Neural cell (in vitro differentiated cells): ENCODE measurements at regions not wholly inside any gene's neighbourhood (a gene's known extent, or its start where the extent isn't known, plus 50 kb on each side); places are given as distances from the start of the nearest gene placed in this dataset.

Source experiments
- H2AFZ ChIP-seq: fragments of 200-600, 300-800 bp; sonication (generic), shearing (Covaris generic); 2 replicates; pipeline ENCODE4 v1.6.0; 2014; ENCODE audit warnings: low read depth, mild to moderate bottlenecking, antibody characterized with exemption, low read length, moderate library complexity
- H3F3A ChIP-seq: fragments of 200-600 bp; shearing (Covaris generic); 2 replicates; pipeline ENCODE4 v1.6.1; 2016; ENCODE audit warnings: mild to moderate bottlenecking, moderate library complexity, mixed read lengths, antibody characterized with exemption, low read length; ENCODE audit not compliant: insufficient read depth, poor library complexity, severe bottlenecking
- H3K27ac ChIP-seq: fragments of 200-600, 300-800 bp; sonication (generic), shearing (Covaris generic); 2 replicates; pipeline ENCODE4 v1.5.1; 2014; ENCODE audit warnings: mild to moderate bottlenecking, low read length, moderate library complexity
- H3K27me3 ChIP-seq: fragments of 300-800, 200-600 bp; sonication (generic), shearing (Covaris generic); 2 replicates; pipeline ENCODE4 v1.6.0; 2014; ENCODE audit warnings: mild to moderate bottlenecking, low read depth, low read length, moderate library complexity; ENCODE audit not compliant: insufficient read depth
- H3K36me3 ChIP-seq: fragments of 300-800, 200-600 bp; sonication (generic), shearing (Covaris generic); 2 replicates; pipeline ENCODE4 v1.5.1; 2014; ENCODE audit warnings: mild to moderate bottlenecking, antibody characterized with exemption, low read length, moderate library complexity; ENCODE audit not compliant: insufficient read depth
- H3K4me2 ChIP-seq: fragments of 300-800, 200-600 bp; sonication (generic), shearing (Covaris generic); 2 replicates; pipeline ENCODE4 v1.6.0; 2014; ENCODE audit warnings: mild to moderate bottlenecking, low read length
- H3K4me3 ChIP-seq: fragments of 300-800, 200-600 bp; sonication (generic), shearing (Covaris generic); 2 replicates; pipeline ENCODE4 v1.5.1; 2014; ENCODE audit warnings: mild to moderate bottlenecking, low read length, moderate library complexity
- H3K79me2 ChIP-seq: fragments of 200-600 bp; shearing (Covaris generic); replicated peaks from 2 replicates; pipeline ENCODE4 v1.6.0; 2014; ENCODE audit warnings: mild to moderate bottlenecking, low read length, moderate library complexity; ENCODE audit not compliant: insufficient read depth
- H3K9ac ChIP-seq: fragments of 300-800, 200-600 bp; sonication (generic), shearing (Covaris generic); 2 replicates; pipeline ENCODE4 v1.6.1; 2016; ENCODE audit warnings: mild to moderate bottlenecking, low read length, mixed read lengths
- H3K9me2 ChIP-seq: fragments of 200-600 bp; shearing (Covaris generic); 2 replicates; pipeline ENCODE4 v1.6.1; 2016; ENCODE audit warnings: mild to moderate bottlenecking, low read length, mixed read lengths; ENCODE audit not compliant: insufficient read depth
- H3K9me3 ChIP-seq: fragments of 200-600, 300-800 bp; sonication (generic), shearing (Covaris generic); 2 replicates; pipeline ENCODE4 v1.6.1; 2016; ENCODE audit warnings: mild to moderate bottlenecking, mixed run types, low read length, moderate library complexity, mixed read lengths
- H4K20me1 ChIP-seq: fragments of 200-600 bp; shearing (Covaris generic); 2 replicates; pipeline ENCODE4 v1.6.1; 2016; ENCODE audit warnings: mild to moderate bottlenecking, mixed run types; ENCODE audit not compliant: insufficient read depth
- EP300 ChIP-seq: fragments of 450-650 bp; conservative IDR thresholded peaks from 2 replicates; pipeline ENCODE4 v1.6.1; 2014; ENCODE audit warnings: antibody characterized with exemption, mild to moderate bottlenecking, moderate library complexity; ENCODE audit not compliant: poor library complexity, severe bottlenecking
- EZH2 ChIP-seq: fragments of 200-600, 300-800 bp; shearing (Covaris generic), sonication (generic); IDR thresholded peaks from 2 replicates; pipeline ENCODE4 v1.6.1; 2014; ENCODE audit warnings: antibody characterized with exemption, low read length, borderline replicate concordance, mild to moderate bottlenecking; ENCODE audit not compliant: insufficient read depth, poor library complexity, severe bottlenecking
- MXI1 ChIP-seq: fragments of 450-650 bp; conservative IDR thresholded peaks from 2 replicates; pipeline ENCODE4 v1.6.1; 2014; ENCODE audit warnings: antibody characterized with exemption, mild to moderate bottlenecking; ENCODE audit not compliant: poor library complexity, severe bottlenecking
- POLR2AphosphoS5 ChIP-seq: IDR thresholded peaks from 2 replicates; pipeline ENCODE4 v1.6.1; 2012
- RAD21 ChIP-seq: fragments of 450-650 bp; conservative IDR thresholded peaks from 2 replicates; pipeline ENCODE4 v1.6.1; 2014; ENCODE audit warnings: antibody characterized with exemption, mild to moderate bottlenecking, moderate library complexity
- SMC3 ChIP-seq: fragments of 450-650 bp; conservative IDR thresholded peaks from 2 replicates; pipeline ENCODE4 v1.6.1; 2014; ENCODE audit warnings: antibody characterized with exemption, mild to moderate bottlenecking, moderate library complexity; ENCODE audit not compliant: poor library complexity
- TAF1 ChIP-seq: IDR thresholded peaks from 2 replicates; pipeline ENCODE4 v1.6.1; 2012; ENCODE audit warnings: low read depth
- TF ChIP-seq, protein P1 (sequence below): IDR thresholded peaks from 2 replicates; pipeline ENCODE4 v1.6.1; 2012; ENCODE audit warnings: borderline replicate concordance
- TF ChIP-seq, protein P2 (sequence below): fragments of 450-650 bp; IDR thresholded peaks from 2 replicates; pipeline ENCODE4 v1.5.1; 2014; ENCODE audit warnings: antibody characterized with exemption, mild to moderate bottlenecking, moderate library complexity; ENCODE audit not compliant: poor library complexity, severe bottlenecking

DNA sequence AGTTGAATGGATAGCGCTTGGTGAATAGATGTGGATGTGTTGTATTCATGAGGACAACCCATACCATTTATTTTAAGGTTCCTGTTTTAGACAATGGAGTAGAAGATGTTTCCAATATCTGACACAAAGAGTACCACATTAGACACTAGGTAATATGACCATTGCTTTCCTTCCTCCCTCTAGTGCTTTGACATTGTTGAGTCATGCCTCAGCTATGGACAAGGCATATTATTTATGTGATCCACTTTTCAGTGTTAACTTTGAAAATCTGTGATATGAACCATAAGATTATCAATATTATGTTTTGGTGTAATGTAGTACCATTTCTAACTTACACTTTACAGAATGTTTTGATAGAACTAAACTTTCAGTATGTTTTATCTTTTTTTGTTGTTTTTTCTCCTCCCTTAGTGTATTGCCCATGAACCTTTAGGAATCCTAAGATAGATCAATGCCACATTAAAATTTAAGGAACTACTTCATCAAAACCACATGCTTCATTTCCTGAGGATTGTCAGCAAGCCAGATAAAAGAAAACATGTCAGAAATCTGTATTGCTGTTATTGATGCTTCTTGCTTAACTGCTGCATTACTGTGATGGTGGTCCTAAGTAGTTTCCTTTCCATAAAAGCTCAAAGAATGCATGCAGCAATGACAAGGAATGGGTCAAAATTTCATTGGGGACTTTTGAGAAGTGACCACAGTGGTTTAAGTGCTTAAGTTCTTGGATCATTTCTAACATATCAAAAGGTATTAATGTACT is 105.0 kb downstream of the PCDH7 start:
- H4K20me1 ChIP-seq, result no peaks in the 10 kb centered on the region
- H3K27me3 ChIP-seq, result no peaks in the 10 kb centered on the region
- H3K36me3 ChIP-seq, result no peaks in the 10 kb centered on the region
- no peak overlapping the region for H3K9ac ChIP-seq
- H3K79me2 ChIP-seq, result peaks cover 3% of the 10 kb centered on the region
- no peak overlapping the region for H2AFZ ChIP-seq
- H3K4me2 ChIP-seq, result no peak overlapping the region
- no peaks in the 10 kb centered on the region for H3K9me3 ChIP-seq
- H3K27ac ChIP-seq, result no peak overlapping the region
- no peaks in the 10 kb centered on the region for H3K9me2 ChIP-seq
- H3F3A ChIP-seq, result peaks cover 4% of the 10 kb centered on the region
- H3K4me3 ChIP-seq, result no peak overlapping the region
- TF ChIP-seq EZH2, result no peak
- no peak for TF ChIP-seq POLR2AphosphoS5
- no peak for TF ChIP-seq MXI1
- TF ChIP-seq SMC3, result no peak
- no peak for TF ChIP-seq EP300
- TF ChIP-seq, protein P1, sequence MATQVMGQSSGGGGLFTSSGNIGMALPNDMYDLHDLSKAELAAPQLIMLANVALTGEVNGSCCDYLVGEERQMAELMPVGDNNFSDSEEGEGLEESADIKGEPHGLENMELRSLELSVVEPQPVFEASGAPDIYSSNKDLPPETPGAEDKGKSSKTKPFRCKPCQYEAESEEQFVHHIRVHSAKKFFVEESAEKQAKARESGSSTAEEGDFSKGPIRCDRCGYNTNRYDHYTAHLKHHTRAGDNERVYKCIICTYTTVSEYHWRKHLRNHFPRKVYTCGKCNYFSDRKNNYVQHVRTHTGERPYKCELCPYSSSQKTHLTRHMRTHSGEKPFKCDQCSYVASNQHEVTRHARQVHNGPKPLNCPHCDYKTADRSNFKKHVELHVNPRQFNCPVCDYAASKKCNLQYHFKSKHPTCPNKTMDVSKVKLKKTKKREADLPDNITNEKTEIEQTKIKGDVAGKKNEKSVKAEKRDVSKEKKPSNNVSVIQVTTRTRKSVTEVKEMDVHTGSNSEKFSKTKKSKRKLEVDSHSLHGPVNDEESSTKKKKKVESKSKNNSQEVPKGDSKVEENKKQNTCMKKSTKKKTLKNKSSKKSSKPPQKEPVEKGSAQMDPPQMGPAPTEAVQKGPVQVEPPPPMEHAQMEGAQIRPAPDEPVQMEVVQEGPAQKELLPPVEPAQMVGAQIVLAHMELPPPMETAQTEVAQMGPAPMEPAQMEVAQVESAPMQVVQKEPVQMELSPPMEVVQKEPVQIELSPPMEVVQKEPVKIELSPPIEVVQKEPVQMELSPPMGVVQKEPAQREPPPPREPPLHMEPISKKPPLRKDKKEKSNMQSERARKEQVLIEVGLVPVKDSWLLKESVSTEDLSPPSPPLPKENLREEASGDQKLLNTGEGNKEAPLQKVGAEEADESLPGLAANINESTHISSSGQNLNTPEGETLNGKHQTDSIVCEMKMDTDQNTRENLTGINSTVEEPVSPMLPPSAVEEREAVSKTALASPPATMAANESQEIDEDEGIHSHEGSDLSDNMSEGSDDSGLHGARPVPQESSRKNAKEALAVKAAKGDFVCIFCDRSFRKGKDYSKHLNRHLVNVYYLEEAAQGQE, result no peak
- no peak for TF ChIP-seq RAD21
- TF ChIP-seq TAF1, result no peak
- TF ChIP-seq, protein P2, sequence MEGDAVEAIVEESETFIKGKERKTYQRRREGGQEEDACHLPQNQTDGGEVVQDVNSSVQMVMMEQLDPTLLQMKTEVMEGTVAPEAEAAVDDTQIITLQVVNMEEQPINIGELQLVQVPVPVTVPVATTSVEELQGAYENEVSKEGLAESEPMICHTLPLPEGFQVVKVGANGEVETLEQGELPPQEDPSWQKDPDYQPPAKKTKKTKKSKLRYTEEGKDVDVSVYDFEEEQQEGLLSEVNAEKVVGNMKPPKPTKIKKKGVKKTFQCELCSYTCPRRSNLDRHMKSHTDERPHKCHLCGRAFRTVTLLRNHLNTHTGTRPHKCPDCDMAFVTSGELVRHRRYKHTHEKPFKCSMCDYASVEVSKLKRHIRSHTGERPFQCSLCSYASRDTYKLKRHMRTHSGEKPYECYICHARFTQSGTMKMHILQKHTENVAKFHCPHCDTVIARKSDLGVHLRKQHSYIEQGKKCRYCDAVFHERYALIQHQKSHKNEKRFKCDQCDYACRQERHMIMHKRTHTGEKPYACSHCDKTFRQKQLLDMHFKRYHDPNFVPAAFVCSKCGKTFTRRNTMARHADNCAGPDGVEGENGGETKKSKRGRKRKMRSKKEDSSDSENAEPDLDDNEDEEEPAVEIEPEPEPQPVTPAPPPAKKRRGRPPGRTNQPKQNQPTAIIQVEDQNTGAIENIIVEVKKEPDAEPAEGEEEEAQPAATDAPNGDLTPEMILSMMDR, result no peak

DNA sequence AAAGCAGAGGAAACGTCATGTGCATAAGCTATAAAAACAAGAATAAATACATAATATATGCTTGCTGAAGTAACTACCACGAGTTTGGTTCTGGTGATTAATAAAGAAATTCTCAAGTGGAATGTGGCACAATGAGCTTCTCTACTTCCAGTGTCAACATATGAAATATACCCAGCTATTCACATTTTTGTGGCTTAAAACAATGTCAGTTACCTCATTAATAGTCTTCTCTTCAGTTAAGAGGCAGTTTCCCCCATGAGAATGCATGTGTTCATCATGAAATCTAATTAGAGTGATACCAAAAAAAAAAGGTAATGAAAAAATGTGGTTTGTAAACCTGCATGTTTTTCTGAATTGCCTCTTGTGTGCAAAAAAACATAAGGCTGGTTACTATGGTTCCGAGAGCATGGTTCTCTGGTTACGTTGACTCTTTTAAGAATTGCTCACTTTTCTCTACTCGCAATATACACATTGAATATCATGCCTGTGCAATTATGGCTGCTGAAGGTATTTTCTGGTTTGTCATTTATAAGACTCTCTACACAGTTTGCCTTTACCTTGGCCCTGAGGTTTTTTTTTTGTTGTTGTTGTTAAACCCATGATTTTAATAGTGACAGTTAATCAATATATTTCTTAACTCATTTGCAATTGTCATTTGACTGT is 108.2 kb downstream of the PCDH7 start:
- Histone ChIP-seq H2AFZ (no peak overlapping the region), H4K20me1 (no peaks in the 10 kb centered on the region), H3K9ac (no peak overlapping the region), H3K27me3 (no peaks in the 10 kb centered on the region), H3K4me3 (no peak overlapping the region), H3K36me3 (no peaks in the 10 kb centered on the region), H3F3A (no peaks in the 10 kb centered on the region), H3K27ac (no peak overlapping the region), H3K79me2 (peaks cover 9% of the 10 kb centered on the region), H3K4me2 (no peak overlapping the region), H3K9me3 (no peaks in the 10 kb centered on the region), H3K9me2 (no peaks in the 10 kb centered on the region)
- TF ChIP-seq EZH2 (no peak), EP300 (no peak), SMC3 (no peak), POLR2AphosphoS5 (no peak), RAD21 (no peak), MXI1 (no peak), TAF1 (no peak)
- TF ChIP-seq, protein P2, result no peak
- TF ChIP-seq, protein P1, result no peak
